ENCODE measurements at regions not wholly inside any gene's neighbourhood (a gene's known extent, or its start where the extent isn't known, plus 50 kb on each side); places are given as distances from the start of the nearest gene placed in this dataset.
A peak's percentile ranks its signal among the peaks of the same experiment; 100 is the strongest.
"Not testable (repeated sequence)": the region's sequence is repeated elsewhere in the genome, so short reads cannot be mapped to it uniquely, and the experiment has no call there.

- not testable (repeated sequence) for H3K36me3 Mint-ChIP-seq, H3K4me3 Mint-ChIP-seq, H3K4me1 Mint-ChIP-seq, H3K27me3 Mint-ChIP-seq, H3K9me3 Mint-ChIP-seq, H3K27ac Mint-ChIP-seq
Observed at GRCh38 chr4:181843797-181844196, 399.4 kb upstream of the TENM3 start.

- no peak overlapping the region for H3K27ac Mint-ChIP-seq
- H3K4me3 Mint-ChIP-seq, result no peak overlapping the region
- H3K9me3 Mint-ChIP-seq, result no peaks in the 10 kb centered on the region
- no peaks in the 10 kb centered on the region for H3K36me3 Mint-ChIP-seq
- H3K4me1 Mint-ChIP-seq, result no peaks in the 10 kb centered on the region
- no peaks in the 10 kb centered on the region for H3K27me3 Mint-ChIP-seq
Observed at GRCh38 chr4:181845617-181846016, 397.6 kb upstream of the TENM3 start.

GRCh38 chr4:181846934-181847333, 396.3 kb upstream of the TENM3 start:
- no peaks in the 10 kb centered on the region for H3K4me1 Mint-ChIP-seq
- no peak overlapping the region for H3K27ac Mint-ChIP-seq
- H3K36me3 Mint-ChIP-seq, result no peaks in the 10 kb centered on the region
- H3K27me3 Mint-ChIP-seq, result no peaks in the 10 kb centered on the region
- H3K4me3 Mint-ChIP-seq, result no peak overlapping the region
- peaks cover 0 to 3% (median 2%) of the 10 kb centered on the region in 3 donors for H3K9me3 Mint-ChIP-seq

DNA sequence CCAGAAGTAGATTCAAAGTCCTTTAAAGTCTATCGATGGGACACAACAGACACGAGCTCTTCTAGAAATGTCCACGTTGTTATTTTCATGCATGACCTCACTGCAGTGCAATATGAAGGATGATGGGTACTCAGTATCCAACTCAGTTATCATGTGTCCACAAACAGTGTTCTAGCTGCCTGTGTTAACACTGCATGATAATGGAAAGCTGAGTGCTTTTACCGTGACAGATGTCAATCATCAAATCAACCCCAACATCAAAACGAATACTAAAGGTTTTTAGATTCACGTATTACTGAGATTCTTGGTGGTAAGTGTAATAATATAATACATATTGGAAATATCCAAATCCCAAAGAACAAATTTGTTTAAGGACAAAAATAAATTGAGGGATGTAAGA, 394.8 kb upstream of the TENM3 start:
- Mint-ChIP-seq H3K27me3 (no peaks in the 10 kb centered on the region), H3K4me1 (no peaks in the 10 kb centered on the region), H3K9me3 (peaks cover 0 to 3% (median 2%) of the 10 kb centered on the region in 3 donors), H3K27ac (no peak overlapping the region), H3K36me3 (no peaks in the 10 kb centered on the region), H3K4me3 (no peak overlapping the region)

- Mint-ChIP-seq H3K4me3 (no peak overlapping the region), H3K27me3 (no peaks in the 10 kb centered on the region), H3K9me3 (peaks cover 0 to 3% (median 2%) of the 10 kb centered on the region in 3 donors), H3K36me3 (no peaks in the 10 kb centered on the region), H3K27ac (no peak overlapping the region), H3K4me1 (no peaks in the 10 kb centered on the region)
Observed at GRCh38 chr4:181849472-181849871, 393.7 kb upstream of the TENM3 start.

DNA sequence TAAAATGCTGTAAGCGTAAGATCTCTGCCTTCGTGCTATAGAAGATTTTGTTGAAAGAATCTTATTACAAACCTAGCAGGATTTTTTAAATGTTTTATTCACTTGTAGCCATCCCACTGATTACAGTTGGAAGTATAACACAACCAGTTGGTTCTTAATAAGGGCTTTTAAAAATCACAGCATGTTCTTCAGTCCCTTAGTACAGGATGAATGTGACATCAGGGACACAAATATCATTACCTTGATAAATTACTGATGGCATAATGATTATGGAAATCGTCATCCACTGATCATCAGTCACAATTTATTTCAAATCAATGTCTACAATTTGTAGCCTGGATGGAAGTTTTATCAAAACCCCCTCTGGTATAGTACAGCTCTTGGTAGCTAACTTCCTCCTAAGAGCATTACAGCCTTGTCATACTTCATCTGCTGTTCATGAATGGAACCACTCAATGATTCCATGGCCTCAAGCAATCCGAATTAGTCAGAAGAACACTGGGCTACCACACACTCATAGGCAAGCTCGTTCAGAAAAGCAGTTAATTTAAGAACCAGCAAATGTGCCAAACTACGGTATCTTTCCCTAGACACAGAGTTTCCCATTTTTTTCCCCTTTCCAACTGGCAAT, 389.2 kb upstream of the TENM3 start:
- Mint-ChIP-seq H3K36me3 (no peaks in the 10 kb centered on the region), H3K27me3 (peaks cover 1% of the 10 kb centered on the region), H3K4me1 (no peaks in the 10 kb centered on the region), H3K4me3 (no peak overlapping the region), H3K9me3 (peaks cover 0 to 9% (median 3%) of the 10 kb centered on the region in 3 donors), H3K27ac (no peak overlapping the region)

DNA sequence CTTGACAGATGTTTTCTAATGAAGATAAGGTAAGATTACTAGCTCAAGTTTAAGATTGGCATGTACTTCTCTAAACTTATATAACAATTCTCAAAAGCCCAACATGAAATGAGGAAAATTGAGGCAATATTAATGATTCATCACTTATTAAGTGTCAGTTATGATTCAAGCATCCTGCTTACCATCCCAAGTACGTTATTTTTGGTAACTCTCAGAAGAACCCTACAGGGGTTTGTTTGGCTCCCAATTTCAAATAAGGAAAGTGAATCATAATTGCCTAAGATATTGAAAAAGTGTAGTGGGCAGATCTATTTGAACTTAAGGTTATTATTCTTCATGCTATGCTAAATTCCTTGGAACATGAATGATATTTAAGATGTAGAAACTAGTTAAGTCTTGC, 387.9 kb upstream of the TENM3 start:
- no peak overlapping the region for H3K4me3 Mint-ChIP-seq
- H3K27me3 Mint-ChIP-seq, result peaks cover 1% of the 10 kb centered on the region
- peaks cover 0 to 9% (median 3%) of the 10 kb centered on the region in 3 donors for H3K9me3 Mint-ChIP-seq
- H3K27ac Mint-ChIP-seq, result no peak overlapping the region
- no peaks in the 10 kb centered on the region for H3K36me3 Mint-ChIP-seq
- H3K4me1 Mint-ChIP-seq, result no peaks in the 10 kb centered on the region

DNA sequence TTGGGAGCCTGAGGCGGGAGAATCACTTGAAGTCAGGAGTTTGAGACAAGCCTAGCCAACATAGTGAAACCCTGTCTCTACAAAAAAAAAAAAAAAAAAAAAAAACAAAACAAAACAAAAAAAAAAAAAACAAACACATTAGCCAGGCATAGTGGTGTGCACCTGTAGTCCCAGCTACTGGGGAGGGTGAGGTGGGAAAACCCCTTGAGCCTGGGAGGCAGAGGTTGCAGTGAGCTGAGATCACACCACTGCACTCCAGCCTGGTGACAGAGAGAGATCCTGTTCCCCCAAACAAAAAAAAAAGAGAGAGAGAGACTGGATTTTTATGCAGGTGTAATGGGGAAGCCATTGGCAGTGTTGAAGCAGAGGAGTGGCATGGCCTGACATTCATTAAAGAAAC, 385.7 kb upstream of the TENM3 start:
- not testable (repeated sequence) for H3K27me3 Mint-ChIP-seq, H3K4me1 Mint-ChIP-seq, H3K4me3 Mint-ChIP-seq, H3K9me3 Mint-ChIP-seq, H3K36me3 Mint-ChIP-seq
- peak overlapping the region in 1 of 3 donors; percentile 89 for H3K27ac Mint-ChIP-seq

- Mint-ChIP-seq H3K27me3 (peaks cover 1% of the 10 kb centered on the region), H3K9me3 (peaks cover 0 to 7% (median 4%) of the 10 kb centered on the region in 3 donors), H3K4me1 (no peaks in the 10 kb centered on the region), H3K4me3 (no peak overlapping the region), H3K36me3 (no peaks in the 10 kb centered on the region), H3K27ac (no peak overlapping the region)
Observed at GRCh38 chr4:181858741-181859140, 384.5 kb upstream of the TENM3 start.

DNA sequence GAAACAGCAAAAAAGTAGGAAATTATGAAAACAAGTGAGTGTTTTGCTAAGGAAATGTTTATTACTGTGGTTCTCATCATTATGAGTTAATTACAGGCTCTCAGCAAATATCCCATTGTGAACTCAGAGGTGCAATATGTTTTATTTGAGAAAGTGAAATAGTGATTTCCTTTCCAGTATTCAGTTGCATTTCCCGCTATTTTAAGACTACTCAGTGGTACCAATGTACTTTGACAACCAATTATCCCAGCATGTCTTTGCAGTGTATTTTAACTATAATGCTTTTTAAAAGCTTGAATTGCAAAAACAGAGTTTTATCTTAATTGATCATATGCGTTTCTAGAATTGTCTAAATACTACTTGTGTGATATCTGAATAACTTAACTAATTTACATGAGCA, 383.8 kb upstream of the TENM3 start:
- Mint-ChIP-seq H3K9me3 (peaks cover 0 to 8% (median 7%) of the 10 kb centered on the region in 3 donors), H3K27ac (no peak overlapping the region), H3K4me3 (no peak overlapping the region), H3K4me1 (no peaks in the 10 kb centered on the region), H3K27me3 (peaks cover 1% of the 10 kb centered on the region), H3K36me3 (no peaks in the 10 kb centered on the region)

- Mint-ChIP-seq H3K9me3 (peaks cover 0 to 8% (median 7%) of the 10 kb centered on the region in 3 donors), H3K4me3 (no peak overlapping the region), H3K36me3 (no peaks in the 10 kb centered on the region), H3K27me3 (peaks cover 1% of the 10 kb centered on the region), H3K27ac (no peak overlapping the region), H3K4me1 (no peaks in the 10 kb centered on the region)
Observed at GRCh38 chr4:181860157-181860556, 383.0 kb upstream of the TENM3 start.

GRCh38 chr4:181860668-181861067, 382.5 kb upstream of the TENM3 start:
- H3K27ac Mint-ChIP-seq, result no peak overlapping the region
- H3K4me3 Mint-ChIP-seq, result no peak overlapping the region
- peaks cover 1% of the 10 kb centered on the region for H3K27me3 Mint-ChIP-seq
- no peaks in the 10 kb centered on the region for H3K36me3 Mint-ChIP-seq
- peaks cover 0 to 11% (median 7%) of the 10 kb centered on the region in 3 donors for H3K9me3 Mint-ChIP-seq
- no peaks in the 10 kb centered on the region for H3K4me1 Mint-ChIP-seq

DNA sequence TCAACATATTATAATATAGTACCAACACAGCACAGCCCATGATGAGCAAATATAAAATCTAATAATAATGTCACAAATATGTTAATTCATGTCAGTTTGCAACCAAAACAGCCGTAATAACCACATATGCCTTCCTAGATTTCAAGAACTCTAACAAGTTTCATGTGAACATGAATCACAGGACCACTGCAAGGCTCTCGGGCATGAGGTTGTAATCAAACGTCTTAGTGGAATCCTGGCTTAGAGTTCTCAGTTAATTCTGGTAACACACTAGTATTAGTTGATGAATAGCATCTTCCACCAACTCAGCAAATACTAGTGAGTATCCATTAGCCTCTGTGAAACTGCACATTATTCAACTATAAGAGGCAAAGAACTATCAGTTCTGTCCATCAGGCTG, 379.3 kb upstream of the TENM3 start:
- Mint-ChIP-seq H3K4me3 (no peak overlapping the region), H3K4me1 (no peaks in the 10 kb centered on the region), H3K36me3 (no peaks in the 10 kb centered on the region), H3K27me3 (no peaks in the 10 kb centered on the region), H3K27ac (no peak overlapping the region), H3K9me3 (peaks cover 0 to 15% (median 0%) of the 10 kb centered on the region in 3 donors)

GRCh38 chr4:181870326-181870725, 372.9 kb upstream of the TENM3 start:
- Mint-ChIP-seq H3K27ac (no peak overlapping the region), H3K9me3 (peaks cover 0 to 14% (median 2%) of the 10 kb centered on the region in 3 donors), H3K36me3 (no peaks in the 10 kb centered on the region), H3K4me3 (no peak overlapping the region), H3K27me3 (no peaks in the 10 kb centered on the region), H3K4me1 (no peaks in the 10 kb centered on the region)

- no peak overlapping the region for H3K27ac Mint-ChIP-seq
- no peaks in the 10 kb centered on the region for H3K27me3 Mint-ChIP-seq
- no peaks in the 10 kb centered on the region for H3K4me1 Mint-ChIP-seq
- H3K9me3 Mint-ChIP-seq, result peaks cover 1 to 15% (median 2%) of the 10 kb centered on the region in 3 donors
- no peak overlapping the region for H3K4me3 Mint-ChIP-seq
- no peaks in the 10 kb centered on the region for H3K36me3 Mint-ChIP-seq
Observed at GRCh38 chr4:181874602-181875001, 368.6 kb upstream of the TENM3 start.

DNA sequence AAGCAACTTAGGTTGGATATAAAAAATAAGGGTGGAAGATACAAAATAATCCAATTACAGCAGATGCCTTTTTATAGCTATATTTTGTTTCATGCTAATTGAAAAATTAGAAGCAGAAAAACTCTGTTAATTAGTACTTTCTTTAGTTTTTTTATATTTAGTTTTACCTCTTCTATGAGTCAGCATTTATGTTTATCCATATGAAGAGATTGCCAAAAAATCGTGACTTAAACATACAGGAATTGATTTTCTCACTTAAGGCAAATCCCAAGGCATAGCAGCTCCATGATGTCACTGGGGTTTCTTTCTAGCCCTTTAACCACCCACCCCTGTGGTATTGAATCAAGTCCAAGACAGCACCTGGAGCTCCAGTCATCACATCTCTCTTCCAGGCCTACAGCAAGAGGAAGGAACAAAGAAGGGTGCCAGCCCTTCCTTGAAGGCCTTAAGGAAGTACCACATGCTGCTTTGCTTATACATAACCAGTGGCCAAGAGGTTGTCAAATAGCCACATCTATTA, 365.8 kb upstream of the TENM3 start:
- H3K36me3 Mint-ChIP-seq, result no peaks in the 10 kb centered on the region
- H3K27ac Mint-ChIP-seq, result no peak overlapping the region
- no peaks in the 10 kb centered on the region for H3K27me3 Mint-ChIP-seq
- H3K9me3 Mint-ChIP-seq, result peaks cover under 1 to 12% (median 1%) of the 10 kb centered on the region in 3 donors
- no peaks in the 10 kb centered on the region for H3K4me1 Mint-ChIP-seq
- H3K4me3 Mint-ChIP-seq, result no peak overlapping the region

Data from IgD-negative memory B cell (primary cell).